NCI-H187 treated with DMSO at 0.1 percent for 48 hours (cell line): ENCODE measurements at regions not wholly inside any gene's neighbourhood (a gene's known extent, or its start where the extent isn't known, plus 50 kb on each side); places are given as distances from the start of the nearest gene placed in this dataset.
"Not testable (repeated sequence)": the region's sequence is repeated elsewhere in the genome, so short reads cannot be mapped to it uniquely, and the experiment has no call there.

Experiments used
- DNase-seq: peaks from one replicate; lab custom pipeline; 2025; lab: John Stamatoyannopoulos, UW

GRCh38 chr4:184281231-184282139, 63.8 kb upstream of the ENPP6 start:
- no peak for DNase-seq

- no peak for DNase-seq
These were observed 63.0 kb upstream of the ENPP6 start for GRCh38 chr4:184280591-184281071.

- no peak for DNase-seq
These were observed 62.5 kb upstream of the ENPP6 start for GRCh38 chr4:184280137-184280536.

GRCh38 chr4:184279496-184280061, 61.9 kb upstream of the ENPP6 start:
- DNase-seq = no peak

GRCh38 chr4:184277769-184278168, 60.1 kb upstream of the ENPP6 start:
- not testable (repeated sequence) for DNase-seq

GRCh38 chr4:184277010-184277409, 59.3 kb upstream of the ENPP6 start:
- DNase-seq = not testable (repeated sequence)

- not testable (repeated sequence) for DNase-seq
These were observed 58.7 kb upstream of the ENPP6 start for GRCh38 chr4:184276346-184276745.

GRCh38 chr4:184275766-184276165, 58.1 kb upstream of the ENPP6 start:
- no peak for DNase-seq

GRCh38 chr4:184274286-184274951, 56.7 kb upstream of the ENPP6 start:
- DNase-seq = no peak

GRCh38 chr4:184273166-184274147, 55.8 kb upstream of the ENPP6 start:
- no peak for DNase-seq

- no peak for DNase-seq
These were observed 53.2 kb upstream of the ENPP6 start for GRCh38 chr4:184270808-184271413.

- no peak for DNase-seq
These were observed 52.3 kb upstream of the ENPP6 start for GRCh38 chr4:184269879-184270430.

GRCh38 chr4:184268584-184269160, 51.0 kb upstream of the ENPP6 start:
- DNase-seq = no peak

- DNase-seq = no peak
These were observed 50.3 kb upstream of the ENPP6 start for GRCh38 chr4:184267673-184268583.
